Neural crest cell (in vitro differentiated cells): ENCODE measurements at regions not wholly inside any gene's neighbourhood (a gene's known extent, or its start where the extent isn't known, plus 50 kb on each side); places are given as distances from the start of the nearest gene placed in this dataset.

Experiments used
- DNase-seq: peaks from one replicate; pipeline ENCODE4 v3.0.0; 2021; ENCODE audit warnings: low read depth, mixed read lengths, low spot score
- H3K27ac Mint-ChIP-seq: one replicate; pipeline ENCODE4 v1.8.0; 2021; ENCODE audit warnings: mild to moderate bottlenecking, mixed read lengths; ENCODE audit not compliant: unreplicated experiment
- H3K27me3 Mint-ChIP-seq: 2 replicates; pipeline ENCODE4 v1.8.0; 2021; ENCODE audit warnings: low read depth, mild to moderate bottlenecking, mixed read lengths
- H3K36me3 Mint-ChIP-seq: 2 replicates; pipeline ENCODE4 v1.8.0; 2021; ENCODE audit warnings: low read depth, mild to moderate bottlenecking, mixed read lengths
- H3K4me1 Mint-ChIP-seq: 2 replicates; pipeline ENCODE4 v1.8.0; 2021; ENCODE audit warnings: mixed read lengths
- H3K4me3 Mint-ChIP-seq: one replicate; pipeline ENCODE4 v1.8.0; 2021; ENCODE audit warnings: mild to moderate bottlenecking, mixed read lengths
- H3K9me3 Mint-ChIP-seq: 2 replicates; pipeline ENCODE4 v1.8.0; 2021; ENCODE audit warnings: mixed read lengths
- TF ChIP-seq, protein P1 (sequence below): fragments of 200-600 bp; sonication (generic); conservative IDR thresholded peaks from 2 replicates; pipeline ENCODE4 v1.5.0; 2021; ENCODE audit warnings: antibody characterized with exemption, mild to moderate bottlenecking

DNA sequence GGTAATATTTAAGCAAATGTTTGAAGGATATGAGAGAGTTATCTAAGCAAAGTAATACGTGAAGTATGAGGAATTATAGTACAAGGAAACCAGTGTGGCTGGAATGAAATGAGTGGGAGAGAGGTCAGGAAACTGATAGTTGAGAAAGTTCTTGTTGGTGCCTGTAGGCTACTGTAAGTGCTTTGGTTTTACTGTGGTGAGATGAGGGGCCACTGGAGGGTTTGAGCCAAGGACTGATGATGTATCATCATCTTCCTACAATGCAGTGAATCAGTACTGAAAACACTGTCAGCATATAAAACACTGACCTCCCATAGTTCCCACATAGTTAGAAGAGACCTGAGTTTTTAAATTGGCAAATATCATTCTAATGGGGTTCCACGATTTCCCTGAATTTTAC lies 367.5 kb upstream of the CTSO start:
- Mint-ChIP-seq H3K27me3 (no peaks in the 10 kb centered on the region), H3K27ac (no peak overlapping the region), H3K4me3 (no peak overlapping the region), H3K36me3 (no peaks in the 10 kb centered on the region), H3K4me1 (no peaks in the 10 kb centered on the region), H3K9me3 (peaks cover 5% of the 10 kb centered on the region)
- no peak for DNase-seq
- TF ChIP-seq, protein P1, sequence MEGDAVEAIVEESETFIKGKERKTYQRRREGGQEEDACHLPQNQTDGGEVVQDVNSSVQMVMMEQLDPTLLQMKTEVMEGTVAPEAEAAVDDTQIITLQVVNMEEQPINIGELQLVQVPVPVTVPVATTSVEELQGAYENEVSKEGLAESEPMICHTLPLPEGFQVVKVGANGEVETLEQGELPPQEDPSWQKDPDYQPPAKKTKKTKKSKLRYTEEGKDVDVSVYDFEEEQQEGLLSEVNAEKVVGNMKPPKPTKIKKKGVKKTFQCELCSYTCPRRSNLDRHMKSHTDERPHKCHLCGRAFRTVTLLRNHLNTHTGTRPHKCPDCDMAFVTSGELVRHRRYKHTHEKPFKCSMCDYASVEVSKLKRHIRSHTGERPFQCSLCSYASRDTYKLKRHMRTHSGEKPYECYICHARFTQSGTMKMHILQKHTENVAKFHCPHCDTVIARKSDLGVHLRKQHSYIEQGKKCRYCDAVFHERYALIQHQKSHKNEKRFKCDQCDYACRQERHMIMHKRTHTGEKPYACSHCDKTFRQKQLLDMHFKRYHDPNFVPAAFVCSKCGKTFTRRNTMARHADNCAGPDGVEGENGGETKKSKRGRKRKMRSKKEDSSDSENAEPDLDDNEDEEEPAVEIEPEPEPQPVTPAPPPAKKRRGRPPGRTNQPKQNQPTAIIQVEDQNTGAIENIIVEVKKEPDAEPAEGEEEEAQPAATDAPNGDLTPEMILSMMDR, result no peak

DNA sequence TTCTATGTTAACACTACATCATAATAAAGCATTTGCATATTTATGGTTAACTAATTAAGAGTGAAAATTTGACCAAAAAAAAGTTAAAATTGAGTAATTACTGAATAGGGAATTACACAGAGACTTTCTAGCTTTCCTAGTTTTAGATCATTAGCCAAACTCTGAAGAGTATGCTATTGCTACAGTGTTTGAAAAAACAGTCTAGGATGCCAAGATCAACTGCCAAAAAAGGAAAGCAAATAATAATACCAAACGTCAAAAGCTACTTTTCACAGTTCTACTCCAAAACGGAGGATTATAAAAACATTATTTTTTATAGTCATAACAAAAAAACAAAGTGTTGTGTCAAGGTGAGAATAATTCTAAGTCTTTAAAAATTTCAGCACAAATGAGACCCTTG lies 359.8 kb upstream of the CTSO start:
- Mint-ChIP-seq H3K36me3 (no peaks in the 10 kb centered on the region), H3K9me3 (peaks cover 8% of the 10 kb centered on the region), H3K4me3 (no peak overlapping the region), H3K27me3 (no peaks in the 10 kb centered on the region), H3K4me1 (no peaks in the 10 kb centered on the region), H3K27ac (no peak overlapping the region)
- DNase-seq, result no peak
- TF ChIP-seq, protein P1, result no peak

DNA sequence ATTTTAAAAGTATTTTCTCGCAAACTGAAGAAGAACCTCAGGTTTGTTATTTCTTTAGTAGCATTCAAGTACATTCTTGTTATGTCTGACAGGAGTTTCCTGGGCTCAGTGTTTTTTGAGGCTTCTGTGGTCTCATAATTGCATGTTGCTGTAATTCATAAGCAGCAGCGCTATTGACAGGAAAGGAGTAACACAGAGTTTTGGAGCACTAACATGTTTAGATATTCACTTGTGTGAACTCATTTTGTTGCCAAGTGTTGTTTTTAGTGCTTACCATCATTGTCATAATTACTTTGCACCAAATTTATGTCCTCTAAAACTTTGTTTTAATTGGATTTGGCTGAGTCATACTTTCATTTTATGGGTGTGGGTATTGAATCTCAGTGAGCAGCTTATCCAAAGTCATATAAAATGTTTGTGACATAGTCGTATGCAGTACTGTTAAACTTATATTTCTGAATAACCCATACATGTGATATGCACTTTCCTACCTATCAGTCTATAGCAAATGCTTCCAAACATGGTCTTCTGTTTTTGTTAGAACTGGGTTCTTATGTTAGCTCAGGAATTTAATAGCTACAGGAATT lies 358.7 kb upstream of the CTSO start:
- Mint-ChIP-seq H3K9me3 (peaks cover 5% of the 10 kb centered on the region), H3K4me1 (no peaks in the 10 kb centered on the region), H3K36me3 (no peaks in the 10 kb centered on the region), H3K4me3 (no peak overlapping the region), H3K27me3 (no peaks in the 10 kb centered on the region), H3K27ac (no peak overlapping the region)
- DNase-seq, result no peak
- TF ChIP-seq, protein P1, result no peak

DNA sequence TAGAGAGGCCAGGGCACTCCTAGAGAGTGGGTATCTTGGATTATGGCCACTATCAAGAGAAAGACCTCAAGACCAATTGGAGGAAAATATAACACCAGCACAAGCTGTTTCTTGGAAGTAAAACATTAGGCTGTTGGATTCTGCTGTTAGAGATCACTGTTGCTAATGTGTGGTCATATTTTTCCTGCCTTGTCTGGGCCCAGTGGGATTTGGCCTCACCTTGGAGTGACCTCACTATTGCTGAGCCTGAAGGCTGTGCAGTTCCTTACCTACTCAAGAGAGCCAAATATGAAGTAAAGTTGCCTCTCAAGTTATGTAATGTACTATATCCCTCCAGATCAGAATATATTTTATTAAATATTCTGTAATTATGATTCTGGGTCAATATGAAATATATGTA lies 355.4 kb upstream of the CTSO start:
- Mint-ChIP-seq H3K4me1 (no peaks in the 10 kb centered on the region), H3K36me3 (no peaks in the 10 kb centered on the region), H3K27me3 (no peaks in the 10 kb centered on the region), H3K27ac (no peak overlapping the region), H3K9me3 (no peaks in the 10 kb centered on the region), H3K4me3 (no peak overlapping the region)
- TF ChIP-seq, protein P1, result no peak
- DNase-seq, result no peak

DNA sequence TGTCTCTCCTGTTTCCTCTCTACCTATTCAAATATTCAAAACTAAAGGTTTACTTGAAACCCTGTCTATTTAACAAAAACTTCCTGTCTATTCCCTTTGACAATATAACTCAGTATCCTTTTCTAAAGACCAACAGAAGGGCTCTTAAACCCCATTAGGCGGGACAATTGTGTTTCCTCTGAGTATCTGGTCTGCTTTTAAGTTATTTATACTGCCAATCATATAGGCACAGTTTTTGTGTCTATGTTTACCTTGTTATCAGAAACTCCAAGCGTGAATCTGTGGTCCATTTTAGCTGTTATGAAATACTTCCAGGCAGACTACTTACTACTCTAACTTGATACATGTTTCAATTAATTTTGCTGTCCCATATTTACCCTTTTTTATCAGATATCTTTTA lies 350.0 kb upstream of the CTSO start:
- no peak overlapping the region for H3K4me3 Mint-ChIP-seq
- H3K4me1 Mint-ChIP-seq, result peaks cover 17% of the 10 kb centered on the region
- DNase-seq, result no peak
- H3K9me3 Mint-ChIP-seq, result no peaks in the 10 kb centered on the region
- H3K27me3 Mint-ChIP-seq, result no peaks in the 10 kb centered on the region
- TF ChIP-seq, protein P1, result no peak
- H3K27ac Mint-ChIP-seq, result no peak overlapping the region
- H3K36me3 Mint-ChIP-seq, result no peaks in the 10 kb centered on the region
